ENCODE measurements at regions not wholly inside any gene's neighbourhood (a gene's known extent, or its start where the extent isn't known, plus 50 kb on each side); places are given as distances from the start of the nearest gene placed in this dataset.

DNA sequence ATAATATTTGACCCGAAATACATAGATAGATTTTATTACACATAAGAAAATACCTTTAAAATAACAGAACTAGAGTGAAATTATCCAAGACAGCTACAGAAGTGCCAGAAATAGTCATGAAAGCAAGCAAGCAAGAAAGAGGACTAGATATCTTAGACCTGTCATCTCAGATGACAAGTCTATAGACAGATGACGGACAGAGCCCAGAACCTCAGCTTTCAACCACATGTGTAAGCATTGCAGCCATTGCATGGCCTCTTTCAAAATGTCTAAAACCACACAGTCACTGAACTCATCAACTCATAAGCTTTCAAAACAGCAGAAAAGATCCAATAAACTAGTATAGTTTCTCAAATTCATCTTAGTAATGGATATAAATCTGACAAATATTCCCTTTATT, 59.8 kb upstream of the FHIT start:
- DNase-seq (ENCODE audit: low spot score), result no peak

- peak; percentile 5 for DNase-seq (ENCODE audit: low spot score)
Measured at GRCh38 chr3:61315871-61316270, 64.6 kb upstream of the FHIT start.

GRCh38 chr3:61323094-61323493, 71.8 kb upstream of the FHIT start:
- no peak for DNase-seq (ENCODE audit: low spot score)

DNA sequence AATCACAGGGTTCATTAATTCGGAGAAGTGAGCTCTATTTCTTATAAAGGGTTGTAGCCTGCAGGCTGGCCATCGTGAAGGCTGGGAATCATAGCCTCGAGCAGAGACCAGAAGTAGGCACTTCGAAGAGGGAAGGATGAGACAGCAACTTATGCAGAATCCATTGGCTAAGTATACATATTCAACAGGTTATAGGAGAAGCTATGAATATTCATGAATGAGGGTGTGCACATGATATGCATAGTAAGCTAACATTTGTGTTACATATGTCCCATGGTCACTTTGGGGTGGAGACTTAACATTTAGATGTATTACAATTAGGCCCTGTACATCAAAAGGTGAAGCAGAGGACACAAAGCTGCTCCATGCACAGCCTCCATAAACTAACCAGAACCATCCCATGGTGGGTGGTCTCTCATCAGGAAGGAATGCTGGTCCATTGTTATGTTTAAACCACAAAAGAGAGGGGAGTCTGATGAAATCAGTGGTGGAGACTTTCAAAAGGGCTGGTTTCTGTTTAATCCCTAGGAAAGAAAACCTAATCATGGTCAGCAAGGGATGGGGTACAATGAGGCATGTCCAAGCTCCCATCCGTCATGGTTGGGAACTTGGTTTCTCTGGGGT, 80.8 kb upstream of the FHIT start:
- DNase-seq (ENCODE audit: low spot score), result no peak

DNA sequence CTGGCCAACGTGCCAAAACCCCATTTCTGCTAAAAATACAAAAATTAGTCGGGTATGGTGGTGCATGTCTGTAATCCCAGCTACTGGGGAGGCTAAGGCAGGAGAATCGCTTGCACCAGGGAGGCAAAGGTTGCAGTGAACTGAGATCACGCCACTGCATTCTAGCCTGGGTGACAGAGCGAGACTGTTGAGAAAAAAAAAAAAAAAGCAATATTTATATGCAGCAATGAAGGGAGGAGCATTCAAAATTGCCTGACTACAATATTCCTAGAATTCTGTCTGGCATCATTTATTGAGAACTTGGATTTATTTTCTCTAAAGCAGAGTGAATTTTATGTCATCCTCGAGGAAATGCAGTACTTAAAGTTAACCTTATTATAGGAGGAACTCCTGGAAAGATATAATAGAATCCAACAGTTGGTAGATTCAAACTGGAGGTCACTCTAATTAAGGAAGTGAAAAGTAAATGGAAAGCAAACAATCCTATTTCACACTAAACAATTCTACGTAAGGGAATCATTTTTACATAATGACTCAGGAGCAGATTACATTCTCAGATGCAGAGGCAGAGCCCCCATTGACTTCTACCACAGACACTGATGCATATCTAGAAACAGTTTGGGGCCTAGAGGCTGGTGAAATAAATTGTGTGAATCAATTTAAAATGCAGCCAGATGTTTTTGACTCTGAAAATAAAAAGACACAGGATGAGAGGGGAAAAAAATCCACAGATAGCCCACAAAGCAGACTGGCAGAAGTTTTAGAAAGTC, 82.1 kb upstream of the FHIT start:
- DNase-seq (ENCODE audit: low spot score), result no peak

GRCh38 chr3:61334783-61335182, 83.5 kb upstream of the FHIT start:
- DNase-seq (ENCODE audit: low spot score), result no peak

- no peak for DNase-seq (ENCODE audit: low spot score)
Measured at GRCh38 chr3:61340931-61341461, 89.7 kb upstream of the FHIT start.

DNA sequence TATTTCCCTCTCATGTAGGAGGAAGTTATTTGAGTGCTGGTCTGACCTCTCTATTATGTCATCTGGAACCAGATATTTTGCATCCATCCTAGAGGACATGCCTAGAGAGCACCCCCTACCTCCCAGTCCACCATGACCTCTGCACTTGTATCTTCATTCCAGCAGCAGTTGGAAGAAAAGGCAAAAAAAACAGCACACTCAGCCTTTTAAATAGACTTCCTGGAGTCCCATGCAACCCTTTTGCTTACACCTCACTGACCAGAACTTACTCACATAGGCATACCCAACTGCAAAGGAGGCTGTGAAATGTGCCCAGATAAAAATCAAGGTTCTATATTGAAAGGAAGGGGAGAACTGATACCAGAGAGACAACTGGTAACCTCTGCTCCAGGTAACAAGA, 92.3 kb upstream of the FHIT start:
- no peak for DNase-seq (ENCODE audit: low spot score)

GRCh38 chr3:61345020-61345419, 93.8 kb upstream of the FHIT start:
- DNase-seq (ENCODE audit: low spot score), result no peak

DNA sequence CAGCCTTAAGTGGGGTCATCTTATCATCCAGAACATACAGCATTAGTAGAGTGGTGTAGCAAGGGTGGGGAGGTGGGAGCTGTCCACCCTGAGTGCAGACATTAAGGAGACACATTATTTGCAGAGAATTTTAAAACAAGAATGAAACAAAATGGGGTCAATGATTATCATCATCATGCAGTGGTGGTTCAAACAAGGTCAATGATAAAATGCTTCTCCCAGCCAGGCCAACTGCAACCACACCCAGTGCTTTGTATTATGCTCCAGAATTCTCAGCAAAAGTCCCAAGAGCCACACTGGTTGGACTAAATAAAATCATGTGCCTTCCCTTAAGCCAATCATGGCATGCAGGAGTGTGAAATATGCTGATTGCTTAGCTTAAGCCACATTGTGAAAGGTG, 96.7 kb upstream of the FHIT start:
- no peak for DNase-seq (ENCODE audit: low spot score)

- no peak for DNase-seq (ENCODE audit: low spot score)
Measured at GRCh38 chr3:61349717-61350116, 98.5 kb upstream of the FHIT start.

GRCh38 chr3:61350782-61351309, 99.6 kb upstream of the FHIT start:
- no peak for DNase-seq (ENCODE audit: low spot score)

- no peak for DNase-seq (ENCODE audit: low spot score)
Measured at GRCh38 chr3:61352306-61352705, 101.1 kb upstream of the FHIT start.

DNA sequence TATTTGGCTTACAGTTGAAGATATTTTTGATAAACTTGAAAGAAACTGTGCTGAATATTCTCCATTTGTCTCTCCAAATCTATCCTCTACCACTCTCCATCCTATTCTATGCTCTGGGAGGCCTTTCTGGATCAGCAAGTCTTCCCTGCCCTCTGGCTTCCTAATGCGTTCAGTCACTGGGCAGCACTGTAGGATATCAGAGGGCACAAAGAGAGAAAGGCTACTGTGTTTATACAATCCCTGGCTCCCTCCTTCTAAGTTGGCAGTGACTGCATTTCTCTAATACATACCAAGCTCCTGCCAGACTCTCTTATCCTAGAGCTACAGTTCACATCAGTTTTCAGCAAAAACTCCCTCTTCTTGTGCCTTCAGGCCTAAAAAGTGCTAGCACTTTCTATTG, 102.1 kb upstream of the FHIT start:
- DNase-seq (ENCODE audit: low spot score), result no peak

GRCh38 chr3:61354604-61355003, 103.4 kb upstream of the FHIT start:
- no peak for DNase-seq (ENCODE audit: low spot score)

DNA sequence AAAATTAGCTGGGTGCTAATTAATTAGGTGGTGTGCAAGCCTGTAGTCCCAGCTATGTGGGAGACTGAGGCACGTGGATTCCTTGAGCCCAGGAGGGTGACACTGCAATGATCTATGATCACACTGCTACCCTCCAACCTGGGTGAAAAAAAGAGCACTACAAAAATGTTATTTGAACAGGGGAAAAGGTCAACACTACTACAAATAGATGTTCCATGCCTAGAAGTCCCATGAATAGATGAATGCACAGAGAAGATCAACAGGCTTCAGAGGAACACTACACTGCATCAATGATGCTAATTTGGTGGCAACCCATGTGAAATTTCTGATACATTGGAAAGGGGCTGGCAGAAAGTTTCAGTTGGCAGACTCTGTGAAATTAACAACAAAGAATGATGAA, 105.4 kb upstream of the FHIT start:
- DNase-seq (ENCODE audit: low spot score), result no peak

DNA sequence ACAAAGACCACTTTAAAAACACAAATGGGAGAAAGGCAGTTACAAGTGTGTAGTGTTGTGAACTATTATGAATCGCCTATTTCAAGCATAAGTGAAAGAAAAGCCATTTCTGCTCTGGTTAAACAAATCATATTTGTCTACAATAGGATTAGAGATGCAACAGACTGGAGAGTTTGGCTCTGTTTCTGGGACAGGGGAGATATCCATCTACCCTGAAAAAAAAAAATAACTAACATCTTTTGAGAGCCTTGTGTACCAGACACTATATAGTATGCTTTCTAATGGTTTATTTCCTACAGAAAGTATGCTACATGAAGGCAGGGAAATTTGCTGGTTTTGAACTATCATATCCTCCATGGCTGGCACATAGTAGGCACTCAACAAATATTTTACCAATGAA, 106.7 kb upstream of the FHIT start:
- DNase-seq (ENCODE audit: low spot score), result no peak

GRCh38 chr3:61358364-61358763, 107.1 kb upstream of the FHIT start:
- DNase-seq (ENCODE audit: low spot score), result no peak

GRCh38 chr3:61360297-61360965, 109.2 kb upstream of the FHIT start:
- no peak for DNase-seq (ENCODE audit: low spot score)

DNA sequence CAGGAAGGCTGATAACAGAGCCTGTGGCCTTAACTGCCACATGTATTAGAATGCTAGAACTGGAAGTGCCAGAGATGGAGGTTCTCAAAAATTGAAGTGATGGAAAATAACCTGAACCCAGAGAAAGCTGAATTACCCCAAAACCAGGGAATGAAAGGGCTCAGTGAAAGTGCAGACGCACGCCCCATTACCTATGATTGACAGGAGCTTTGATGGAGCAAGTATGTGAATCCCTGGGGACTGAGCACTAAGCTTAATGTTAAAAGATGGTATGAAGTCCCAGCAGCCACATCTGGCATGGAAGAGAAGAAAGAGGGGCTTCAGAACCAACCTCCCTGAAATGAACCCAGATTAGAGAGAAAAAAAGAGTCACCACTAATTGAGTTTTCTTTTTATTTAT, 118.4 kb upstream of the FHIT start:
- no peak for DNase-seq (ENCODE audit: low spot score)

GRCh38 chr3:61371123-61371522, 119.9 kb upstream of the FHIT start:
- no peak for DNase-seq (ENCODE audit: low spot score)

GRCh38 chr3:61372723-61373122, 121.5 kb upstream of the FHIT start:
- DNase-seq (ENCODE audit: low spot score), result no peak

GRCh38 chr3:61378311-61378710, 127.1 kb upstream of the FHIT start:
- no peak for DNase-seq (ENCODE audit: low spot score)

Measured in AG08396 (cell line).